Mammary epithelial cell (primary cell): ENCODE measurements at regions not wholly inside any gene's neighbourhood (a gene's known extent, or its start where the extent isn't known, plus 50 kb on each side); places are given as distances from the start of the nearest gene placed in this dataset.

Experiments used
- CTCF ChIP-seq, 2 donors: IDR thresholded peaks in 1 of 2; conservative IDR thresholded peaks in 1 of 2; 2 replicates each; pipeline ENCODE4 v1.5.1; 2011 to 2012; ENCODE audit warnings: inconsistent platforms in 2 of 2, low read length in 2 of 2, mild to moderate bottlenecking in 2 of 2, control low read depth in 1 of 2, low read depth in 1 of 2; ENCODE audit not compliant: insufficient read depth in 1 of 2; ENCODE audit errors: extremely low read depth in 1 of 2
- EZH2 ChIP-seq: IDR thresholded peaks from 2 replicates; pipeline ENCODE4 v1.6.1; 2012; ENCODE audit warnings: low read length, inconsistent platforms, borderline replicate concordance

- TF ChIP-seq CTCF (conservative IDR thresholded peaks at IDR 0.05 in 1 of 2, IDR thresholded peaks at IDR 0.05 in 1 of 2; ENCODE audit: extremely low read depth in 1 of 2, insufficient read depth in 1 of 2, low read depth in 1 of 2, low read length in 2 of 2): no peak
- no peak for TF ChIP-seq EZH2
Observed at GRCh38 chr4:101556842-101557241, 209.5 kb upstream of the PPP3CA start.
